Body of pancreas (tissue), 4 donors: ENCODE measurements at regions not wholly inside any gene's neighbourhood (a gene's known extent, or its start where the extent isn't known, plus 50 kb on each side); places are given as distances from the start of the nearest gene placed in this dataset.
A peak's percentile ranks its signal among the peaks of the same experiment; 100 is the strongest.

ENCODE experiments used
- ATAC-seq: fragments of 150-250 bp; one replicate; pipeline ENCODE4 v1.9.1; 2016
- DNase-seq, 4 donors: peaks; one replicate each; pipeline ENCODE4 v3.0.0-alpha.2; 2019
- H3K27ac ChIP-seq, 4 donors: fragments of 200-600 bp; sonication (generic); 1 replicate in 3 of 4; 2 replicates in 1 of 4; pipeline versions ENCODE4 v1.5.1 to v1.6.1; 2016 to 2019; ENCODE audit warnings: mild to moderate bottlenecking in 1 of 4, mixed read lengths in 1 of 4, moderate library complexity in 1 of 4
- H3K27me3 ChIP-seq, 2 donors: fragments of 200-600 bp; sonication (generic); one replicate each; pipeline ENCODE4 v1.6.0; 2016; ENCODE audit warnings: mild to moderate bottlenecking in 1 of 2
- H3K36me3 ChIP-seq, 2 donors: fragments of 200-600 bp; sonication (generic); replicated peaks in 1 of 2; 2 replicates each; pipeline ENCODE4 v1.5.1; 2016; ENCODE audit warnings: low read depth in 2 of 2; ENCODE audit not compliant: insufficient read depth in 1 of 2
- H3K4me1 ChIP-seq: fragments of 200-600 bp; sonication (generic); one replicate; pipeline ENCODE4 v1.6.0; 2016
- H3K4me3 ChIP-seq, 2 donors: fragments of 200-600 bp; sonication (generic); 1 replicate in 1 of 2; 2 replicates in 1 of 2; pipeline ENCODE4 v1.5.1; 2016 to 2019
- H3K9me3 ChIP-seq, 3 donors: fragments of 200-600 bp; sonication (generic); 1 replicate in 2 of 3; 2 replicates in 1 of 3; pipeline ENCODE4 v1.5.1; 2016
- CTCF ChIP-seq, 7 experiments: fragments of 450-650 bp in 4 of 7; fragments of 200-600 bp in 3 of 7; sonication (generic) in 3 of 7; IDR thresholded peaks; one replicate each; pipeline ENCODE4 v1.5.1; 2016 to 2019; ENCODE audit warnings: antibody characterized with exemption in 7 of 7
- POLR2A ChIP-seq, 3 donors: fragments of 450-650 bp; IDR thresholded peaks; one replicate each; pipeline ENCODE4 v1.6.1; 2016; ENCODE audit warnings: antibody characterized with exemption in 3 of 3, mild to moderate bottlenecking in 2 of 3
- WGBS, 2 donors: methylation state at CpG; one replicate each; pipeline ENCODE4 v1.1.5; 2017; 5-methylcytosine and 5-hydroxymethylcytosine counted together
- intact Hi-C: fragments of 100-400 bp; cut with DNase I; formaldehyde crosslinking; loops from one replicate; pipeline ENCODE4 v1.15.1; 2023

GRCh38 chr13:71998223-71998622, 131.2 kb upstream of the DACH1 start:
- H3K9me3 ChIP-seq: no peaks in the 10 kb centered on the region
- H3K4me3 ChIP-seq: no peak overlapping the region
- H3K4me1 ChIP-seq: no peaks in the 10 kb centered on the region
- DNase-seq (no peak), ATAC-seq (no peak)
- intact Hi-C loops: no loop called here
- no peak overlapping the region for H3K27ac ChIP-seq
- no peaks in the 10 kb centered on the region for H3K36me3 ChIP-seq
- no peaks in the 10 kb centered on the region for H3K27me3 ChIP-seq
- no peak for TF ChIP-seq CTCF (IDR thresholded peaks at IDR 0.05)
- no peak for TF ChIP-seq POLR2A (IDR thresholded peaks at IDR 0.05)

GRCh38 chr13:71979616-71980015, 112.6 kb upstream of the DACH1 start:
- Histone ChIP-seq H3K36me3 (no peaks in the 10 kb centered on the region), H3K4me3 (no peak overlapping the region), H3K27me3 (no peaks in the 10 kb centered on the region), H3K27ac (no peak overlapping the region), H3K9me3 (no peaks in the 10 kb centered on the region), H3K4me1 (no peaks in the 10 kb centered on the region)
- peak; percentile 59 for ATAC-seq
- intact Hi-C loops: no loop called here
- TF ChIP-seq POLR2A (IDR thresholded peaks at IDR 0.05) (no peak), CTCF (IDR thresholded peaks at IDR 0.05) (peak in 5 of 7 experiments; percentile 16 to 36 (median 33))
- DNase-seq: peak in 1 of 4 donors; percentile 2
- WGBS, 2 donors: 14 to 19% methylated on average over 3 of the region's 3 CpGs

DNA sequence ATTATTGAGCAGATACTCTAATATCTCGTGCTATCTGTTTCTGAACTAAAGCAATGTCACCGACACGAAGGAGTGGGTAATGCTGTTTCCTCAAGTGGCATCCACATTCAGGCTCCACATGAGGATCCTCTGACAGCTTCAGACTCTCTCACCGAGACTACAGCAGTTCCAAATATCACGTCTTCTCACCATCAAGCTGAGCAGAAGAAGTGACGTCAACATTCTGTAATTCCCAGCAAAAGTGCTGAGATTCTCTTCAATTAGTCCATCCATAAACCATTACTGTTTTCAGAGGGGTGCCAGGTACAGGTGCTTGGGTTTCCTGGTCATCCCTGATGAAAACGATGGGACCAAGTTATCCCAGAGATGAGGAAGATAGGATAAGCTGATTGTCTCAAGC, 110.0 kb upstream of the DACH1 start:
- 74 to 83% methylated on average over 7 of the region's 7 CpGs for WGBS, 2 donors
- Histone ChIP-seq H3K9me3 (no peaks in the 10 kb centered on the region), H3K27me3 (no peaks in the 10 kb centered on the region), H3K4me1 (no peaks in the 10 kb centered on the region), H3K27ac (no peak overlapping the region), H3K4me3 (no peak overlapping the region), H3K36me3 (no peaks in the 10 kb centered on the region)
- TF ChIP-seq CTCF (IDR thresholded peaks at IDR 0.05) (no peak), POLR2A (IDR thresholded peaks at IDR 0.05) (no peak)
- intact Hi-C loops: no loop called here
- DNase-seq: no peak
- no peak for ATAC-seq

DNA sequence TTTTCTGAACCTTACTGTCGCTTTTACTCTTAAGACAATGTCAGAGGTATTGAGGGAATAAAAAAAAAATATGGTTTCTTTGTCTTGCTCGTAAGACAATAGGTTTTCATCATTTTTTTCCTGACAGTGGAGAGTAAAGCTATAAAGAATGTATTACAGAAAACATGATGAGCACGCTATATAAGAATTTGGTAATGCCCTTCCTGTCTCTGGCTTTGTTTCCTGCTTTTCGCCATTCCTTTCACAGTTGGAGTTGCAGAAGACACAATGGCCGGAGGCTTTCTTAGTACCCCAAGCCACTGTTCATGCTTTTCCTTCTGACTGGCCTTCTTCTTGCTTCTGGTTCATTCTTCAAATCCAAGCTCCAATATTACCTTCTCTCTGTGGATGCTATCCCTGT, 101.0 kb upstream of the DACH1 start:
- Histone ChIP-seq H3K4me1 (no peaks in the 10 kb centered on the region), H3K27ac (no peak overlapping the region), H3K9me3 (no peaks in the 10 kb centered on the region), H3K4me3 (no peak overlapping the region), H3K36me3 (no peaks in the 10 kb centered on the region), H3K27me3 (no peaks in the 10 kb centered on the region)
- no peak for DNase-seq
- no peak for ATAC-seq
- TF ChIP-seq POLR2A (IDR thresholded peaks at IDR 0.05): no peak
- TF ChIP-seq CTCF (IDR thresholded peaks at IDR 0.05): no peak
- intact Hi-C loops: no loop called here
- 72 to 73% methylated on average over 5 of the region's 5 CpGs for WGBS, 2 donors

- 48 to 58% methylated on average over 8 of the region's 8 CpGs for whole genome bisulfite sequencing, 2 donors
- H3K4me1 ChIP-seq: no peaks in the 10 kb centered on the region
- intact Hi-C loops: no loop called here
- H3K4me3 ChIP-seq: no peak overlapping the region
- H3K27me3 ChIP-seq: no peaks in the 10 kb centered on the region
- no peaks in the 10 kb centered on the region for H3K36me3 ChIP-seq
- H3K9me3 ChIP-seq: no peaks in the 10 kb centered on the region
- ATAC-seq (no peak), DNase-seq (no peak)
- no peak overlapping the region for H3K27ac ChIP-seq
- no peak for TF ChIP-seq POLR2A (IDR thresholded peaks at IDR 0.05)
- no peak for TF ChIP-seq CTCF (IDR thresholded peaks at IDR 0.05)
These were observed 97.6 kb upstream of the DACH1 start for GRCh38 chr13:71964491-71965100.
